Nucleus accumbens (tissue), 56 donors: ENCODE measurements at regions not wholly inside any gene's neighbourhood (a gene's known extent, or its start where the extent isn't known, plus 50 kb on each side); places are given as distances from the start of the nearest gene placed in this dataset.
"Not testable (repeated sequence)": the region's sequence is repeated elsewhere in the genome, so short reads cannot be mapped to it uniquely, and the experiment has no call there.

ENCODE experiments used
- DNase-seq, 56 donors: peaks; one replicate each; lab custom pipeline; 2025; lab: John Stamatoyannopoulos, UW

GRCh38 chr7:145805496-145805895 lies 311.1 kb upstream of the CNTNAP2 start:
- DNase-seq = not testable (repeated sequence)

DNA sequence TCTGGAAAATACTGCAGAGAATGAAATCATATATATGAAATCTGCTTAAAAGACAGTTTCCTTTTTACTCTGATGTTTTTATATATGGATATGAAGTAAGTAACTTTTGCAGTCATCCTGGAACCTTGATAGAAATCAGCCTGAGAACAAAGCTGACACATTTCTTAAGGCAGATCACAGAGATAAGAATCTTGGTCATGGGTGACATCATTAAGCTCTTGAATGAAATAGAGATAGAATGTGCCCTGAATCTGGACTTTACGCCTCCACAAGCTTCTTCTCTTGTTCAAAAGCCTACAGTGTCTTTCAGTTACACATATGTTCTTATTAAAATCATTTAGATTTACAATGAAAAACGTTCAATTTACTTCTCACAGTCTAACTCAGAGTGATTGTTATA lies 319.1 kb upstream of the CNTNAP2 start:
- DNase-seq = no peak

DNA sequence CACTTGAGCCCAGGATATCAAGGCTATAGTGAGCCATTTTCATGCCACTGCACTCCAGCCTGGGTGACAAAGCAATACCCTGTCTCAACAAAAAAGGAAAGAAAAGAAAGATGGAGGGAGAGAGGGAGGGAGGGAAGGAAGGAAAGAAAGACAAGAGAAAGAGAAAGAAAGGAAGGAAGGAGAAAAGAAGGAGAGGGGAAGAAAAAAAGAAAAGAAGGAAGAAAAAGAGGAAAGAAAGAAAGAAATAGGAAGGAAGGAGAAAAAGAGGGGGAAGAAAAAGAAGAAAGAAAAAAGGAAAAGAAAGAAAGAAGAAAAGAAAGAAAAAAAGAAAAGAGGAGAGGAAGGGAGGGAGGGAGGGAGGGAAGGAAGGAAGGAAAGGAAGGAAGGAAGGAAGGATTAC lies 321.5 kb upstream of the CNTNAP2 start:
- DNase-seq = no peak

GRCh38 chr7:145784809-145785780 lies 331.5 kb upstream of the CNTNAP2 start:
- no peak for DNase-seq

DNA sequence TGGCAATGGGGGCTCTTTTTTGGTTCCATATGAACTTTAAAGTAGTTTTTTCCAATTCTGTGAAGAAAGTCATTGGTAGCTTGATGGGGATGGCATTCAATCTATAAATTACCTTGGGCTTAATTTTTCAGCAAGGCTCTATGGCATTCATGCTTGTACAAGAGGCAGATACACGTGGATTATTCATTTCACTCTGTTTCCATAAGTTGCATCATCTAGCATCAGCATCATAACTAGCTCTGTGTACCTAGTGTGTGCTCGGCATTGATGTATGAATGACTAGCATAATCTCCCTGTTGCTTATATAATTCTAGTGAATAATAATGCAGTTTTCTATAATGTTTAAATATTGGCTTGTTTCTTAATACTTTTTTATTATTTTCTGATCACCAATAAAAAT lies 335.2 kb upstream of the CNTNAP2 start:
- DNase-seq = not testable (repeated sequence)

GRCh38 chr7:145779140-145779539 lies 337.5 kb upstream of the CNTNAP2 start:
- no peak for DNase-seq

- no peak for DNase-seq
Measured at GRCh38 chr7:145774777-145775176, 341.8 kb upstream of the CNTNAP2 start.

DNA sequence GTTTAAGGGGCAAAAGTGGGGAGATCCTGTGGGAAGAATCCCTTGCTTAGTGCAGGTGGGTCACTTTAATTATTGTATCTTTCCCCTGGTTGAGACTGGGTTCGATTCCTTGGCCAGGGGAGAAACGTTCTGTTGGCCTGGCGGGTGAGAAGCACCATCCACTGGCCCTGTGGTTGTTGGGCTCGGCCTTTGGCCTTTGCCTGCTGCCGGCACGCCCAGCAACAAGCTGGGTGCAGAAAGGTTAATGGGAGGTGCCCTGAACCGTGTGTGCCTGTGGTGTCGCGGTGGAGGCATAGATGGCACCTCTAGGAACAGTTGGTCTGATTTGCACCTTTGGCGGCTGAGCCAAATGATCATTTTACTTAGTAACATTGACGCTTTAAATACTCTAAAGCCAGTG lies 363.6 kb upstream of the CNTNAP2 start:
- no peak for DNase-seq

- no peak for DNase-seq
Measured at GRCh38 chr7:145737617-145738016, 379.0 kb upstream of the CNTNAP2 start.

DNA sequence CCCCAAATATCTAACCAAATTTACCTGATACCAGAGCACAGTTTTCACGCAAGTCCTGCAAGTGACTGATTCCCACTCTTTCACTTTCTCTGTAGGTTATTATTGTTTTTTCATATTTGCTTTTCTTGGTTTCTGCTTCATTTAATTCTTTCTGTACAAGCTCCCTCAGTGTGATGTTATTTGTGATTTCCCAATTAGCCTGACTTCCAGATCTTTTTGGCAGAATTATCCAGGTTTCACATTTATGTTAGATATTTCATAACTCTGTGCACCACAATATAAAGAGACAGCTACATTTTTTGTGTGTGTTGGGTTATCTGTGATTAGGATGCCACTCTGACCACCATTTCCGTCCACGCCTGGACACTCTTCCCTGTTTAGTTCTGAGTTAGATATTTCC lies 381.5 kb upstream of the CNTNAP2 start:
- DNase-seq = no peak

- no peak for DNase-seq
Measured at GRCh38 chr7:145732521-145732920, 384.1 kb upstream of the CNTNAP2 start.

DNA sequence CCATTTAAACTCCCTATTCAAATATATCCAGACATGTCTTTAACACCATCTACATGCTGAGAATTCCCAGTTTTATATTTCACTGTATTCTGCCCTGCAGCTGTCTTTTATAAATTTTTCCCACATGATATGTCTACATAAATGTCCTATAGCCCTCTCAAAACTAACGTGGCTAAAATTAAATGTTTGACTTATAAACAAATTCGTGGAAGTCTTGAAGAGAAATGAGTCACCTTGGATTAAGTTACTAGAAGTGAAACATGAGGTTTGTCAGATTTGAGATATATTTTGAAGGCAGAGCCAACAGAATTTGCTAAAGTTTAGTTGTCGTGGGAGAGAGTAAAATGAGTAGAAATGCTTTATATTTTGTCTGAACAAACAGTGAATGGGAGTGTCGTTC lies 386.9 kb upstream of the CNTNAP2 start:
- DNase-seq = no peak

DNA sequence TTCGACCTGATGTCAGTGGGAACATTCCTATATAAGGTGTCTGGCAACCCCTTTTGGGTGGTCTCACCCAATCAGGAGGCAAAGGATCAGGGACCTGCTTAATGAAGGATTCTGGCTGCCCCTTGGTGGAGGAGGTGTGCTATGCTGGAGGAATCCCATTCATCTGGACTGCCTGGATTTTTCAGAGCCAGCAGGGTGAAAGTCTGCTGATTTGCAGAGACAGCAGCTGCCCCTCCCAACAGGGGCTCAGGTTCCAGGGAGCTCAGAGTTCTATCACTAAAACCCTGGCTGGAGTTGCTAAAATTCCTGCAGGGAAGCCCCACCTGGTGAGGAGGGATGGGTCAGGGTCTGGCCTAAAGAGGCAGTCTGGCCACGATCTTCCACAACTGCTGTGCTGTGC lies 398.5 kb upstream of the CNTNAP2 start:
- DNase-seq = no peak

DNA sequence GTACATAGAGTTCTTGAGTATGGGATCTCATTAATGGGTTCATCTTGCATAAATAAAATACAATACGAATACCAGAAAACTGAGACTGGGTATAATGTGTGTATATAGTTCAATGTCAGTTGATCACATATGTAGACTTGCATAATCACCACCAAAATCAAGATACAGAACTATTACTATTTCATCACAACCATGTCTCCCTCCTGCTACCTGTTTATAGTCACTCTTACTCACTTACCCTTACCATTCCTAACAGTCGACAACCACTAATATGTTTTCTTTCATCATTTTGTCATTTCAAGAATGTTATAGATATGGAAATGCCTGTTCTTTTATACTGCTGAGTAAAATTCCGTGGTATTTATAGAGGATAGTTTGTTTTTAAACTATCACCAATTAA lies 416.1 kb upstream of the CNTNAP2 start:
- no peak for DNase-seq

- no peak for DNase-seq
Measured at GRCh38 chr7:145698526-145699262, 417.9 kb upstream of the CNTNAP2 start.

- not testable (repeated sequence) for DNase-seq
Measured at GRCh38 chr7:145697412-145698107, 419.0 kb upstream of the CNTNAP2 start.

GRCh38 chr7:145696071-145696470 lies 420.5 kb upstream of the CNTNAP2 start:
- no peak for DNase-seq

GRCh38 chr7:145692237-145692950 lies 424.2 kb upstream of the CNTNAP2 start:
- DNase-seq = no peak

GRCh38 chr7:145691377-145691914 lies 425.2 kb upstream of the CNTNAP2 start:
- DNase-seq = no peak

- no peak for DNase-seq
Measured at GRCh38 chr7:145681646-145682045, 435.0 kb upstream of the CNTNAP2 start.
